ENCODE measurements at regions not wholly inside any gene's neighbourhood (a gene's known extent, or its start where the extent isn't known, plus 50 kb on each side); places are given as distances from the start of the nearest gene placed in this dataset.
"Not testable (repeated sequence)": the region's sequence is repeated elsewhere in the genome, so short reads cannot be mapped to it uniquely, and the experiment has no call there.

DNA sequence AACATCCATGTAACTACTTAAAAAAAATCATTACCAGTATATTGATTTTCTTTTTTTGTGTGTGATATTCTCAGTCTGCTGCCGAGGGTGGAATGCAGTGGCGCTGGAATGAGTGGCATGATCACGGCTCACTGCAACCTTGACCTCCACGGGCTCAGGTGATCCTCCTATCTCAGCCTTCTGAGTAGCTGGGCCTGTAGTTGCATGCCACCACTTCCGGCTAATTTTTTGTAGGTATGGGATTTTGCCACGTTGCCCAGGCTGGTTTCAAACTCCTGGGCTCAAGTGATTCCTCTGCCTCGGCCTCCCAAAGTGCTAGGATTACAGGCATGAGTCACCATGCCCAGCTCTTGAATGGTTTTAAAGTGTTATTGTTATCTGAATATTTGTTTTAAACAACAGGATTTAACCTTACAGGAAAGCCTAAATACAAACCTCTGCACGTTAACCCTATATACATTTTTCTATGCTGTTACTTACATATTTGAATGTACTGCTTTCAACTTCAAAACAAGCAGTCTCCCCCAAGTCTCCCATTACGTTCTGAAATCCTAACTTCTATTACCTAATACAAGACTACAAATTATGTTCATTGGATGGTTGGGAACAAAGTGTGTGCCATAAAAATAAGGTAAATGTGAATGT lies 61.7 kb downstream of the KPNA2 start:
- no peak for DNase-seq (ENCODE audit: low read depth in 2 of 2)

DNA sequence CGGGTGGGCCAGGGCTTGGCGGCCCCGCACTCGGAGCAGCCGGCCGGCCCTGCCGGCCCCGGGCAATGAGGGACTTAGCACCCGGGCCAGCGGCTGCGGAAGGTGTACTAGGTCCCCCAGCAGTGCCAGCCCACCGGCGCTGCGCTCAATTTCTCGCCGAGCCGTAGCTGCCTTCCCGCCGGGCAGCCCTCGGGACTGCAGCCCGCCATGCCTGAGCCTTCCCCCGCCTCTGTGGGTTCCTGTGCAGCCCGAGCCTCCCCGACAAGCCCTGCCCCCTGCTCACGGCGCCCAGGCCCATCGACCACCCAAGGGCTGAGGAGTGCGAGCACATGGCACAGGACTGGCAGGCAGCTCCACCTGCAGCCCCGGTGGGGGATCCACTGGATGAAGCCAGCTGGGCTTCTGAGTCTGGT lies 63.8 kb downstream of the KPNA2 start:
- DNase-seq (ENCODE audit: low read depth in 2 of 2), result not testable (repeated sequence)

DNA sequence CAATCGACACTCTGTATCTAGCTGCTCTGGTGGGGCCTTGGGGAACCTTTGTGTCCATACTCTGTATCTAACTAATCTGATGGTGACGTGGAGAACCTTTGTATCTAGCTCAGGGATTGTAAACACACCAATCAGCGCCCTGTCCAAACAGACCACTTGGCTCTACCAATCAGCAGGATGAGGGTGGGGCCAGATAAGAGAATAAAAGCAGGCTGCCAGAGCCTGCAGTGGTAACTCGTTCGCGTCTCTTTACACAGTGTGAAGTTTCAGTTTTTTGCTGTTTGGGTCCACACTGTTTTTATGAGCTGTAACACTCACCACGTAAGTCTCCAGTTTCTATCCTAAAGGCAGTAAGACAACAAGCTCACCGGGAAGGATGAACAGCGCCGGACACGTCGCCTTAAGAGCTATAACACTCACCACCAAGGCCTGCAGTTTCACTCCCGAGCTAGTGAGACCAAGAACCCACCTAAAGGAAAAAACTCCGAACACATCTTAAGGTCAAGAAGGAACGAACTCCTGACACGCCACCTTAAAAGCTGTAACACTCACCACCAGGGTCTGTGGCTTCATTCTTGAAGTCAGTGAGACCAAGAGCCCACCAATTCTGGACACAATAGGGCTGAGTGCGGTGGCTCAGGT lies 64.6 kb downstream of the KPNA2 start:
- no peak for DNase-seq (ENCODE audit: low read depth in 2 of 2)

DNA sequence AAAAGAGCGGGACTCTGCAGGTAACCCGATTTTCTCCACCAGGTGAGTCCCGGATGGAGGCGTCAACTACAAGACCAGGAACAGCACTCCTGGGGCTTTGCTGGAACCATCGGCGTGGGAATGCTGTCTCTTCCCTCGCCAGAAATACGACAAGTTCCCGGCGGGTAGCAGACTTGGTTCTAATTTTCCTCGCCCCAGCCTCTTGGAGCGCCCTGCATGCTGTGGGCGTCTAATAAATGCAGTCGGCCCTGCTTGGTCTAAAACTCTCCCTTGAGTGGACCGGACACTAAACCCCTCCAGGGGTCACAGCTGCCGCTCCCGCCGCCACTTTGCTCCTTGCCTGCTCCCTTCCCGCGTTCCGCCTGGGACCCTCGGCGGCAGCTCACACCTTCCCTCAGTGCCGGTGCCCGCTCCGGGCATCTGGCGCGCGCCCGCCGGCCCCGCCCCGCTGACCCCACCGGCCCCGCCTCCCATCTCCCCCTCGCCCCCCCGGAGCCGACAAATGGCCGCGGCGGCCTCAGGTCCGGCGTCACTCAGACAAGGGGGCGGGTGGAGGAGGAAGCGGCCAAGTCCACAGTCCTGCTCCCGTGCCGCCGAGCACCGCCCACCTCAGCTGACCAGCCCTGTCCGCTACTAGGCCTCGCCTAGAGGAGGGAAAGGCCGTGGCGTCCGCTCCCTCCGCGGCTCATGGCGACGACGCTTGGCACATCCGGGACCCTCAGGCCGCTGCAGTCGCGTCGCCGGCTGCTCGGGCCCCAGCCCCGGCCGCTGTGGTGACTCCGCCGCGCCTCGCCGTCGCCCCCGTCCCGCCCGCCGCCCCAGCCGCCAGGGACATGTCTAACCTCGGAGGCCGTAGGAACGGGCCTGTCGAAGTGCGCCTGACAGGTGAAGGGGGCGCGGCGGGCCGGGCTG lies 65.8 kb downstream of the KPNA2 start:
- peak; percentile 30 to 48 for DNase-seq (ENCODE audit: low read depth in 2 of 2)

DNA sequence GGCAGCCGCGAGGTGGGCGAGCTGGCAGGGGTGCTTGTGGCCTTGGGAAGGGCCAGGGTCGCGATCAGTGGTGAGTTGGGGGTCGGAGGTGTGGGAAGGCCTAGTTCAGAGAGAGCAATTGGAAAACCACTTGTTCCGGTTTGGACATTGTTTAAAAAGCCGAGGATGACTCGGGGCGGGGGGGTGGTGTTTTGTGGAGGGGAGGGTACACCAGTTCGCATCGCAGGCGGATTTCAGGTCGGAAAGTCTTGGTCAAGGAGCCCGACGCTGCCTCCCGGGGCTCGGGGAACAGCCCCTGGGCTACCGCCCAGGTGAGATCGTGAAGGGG lies 66.4 kb downstream of the KPNA2 start:
- DNase-seq (ENCODE audit: low read depth in 2 of 2), result no peak

DNA sequence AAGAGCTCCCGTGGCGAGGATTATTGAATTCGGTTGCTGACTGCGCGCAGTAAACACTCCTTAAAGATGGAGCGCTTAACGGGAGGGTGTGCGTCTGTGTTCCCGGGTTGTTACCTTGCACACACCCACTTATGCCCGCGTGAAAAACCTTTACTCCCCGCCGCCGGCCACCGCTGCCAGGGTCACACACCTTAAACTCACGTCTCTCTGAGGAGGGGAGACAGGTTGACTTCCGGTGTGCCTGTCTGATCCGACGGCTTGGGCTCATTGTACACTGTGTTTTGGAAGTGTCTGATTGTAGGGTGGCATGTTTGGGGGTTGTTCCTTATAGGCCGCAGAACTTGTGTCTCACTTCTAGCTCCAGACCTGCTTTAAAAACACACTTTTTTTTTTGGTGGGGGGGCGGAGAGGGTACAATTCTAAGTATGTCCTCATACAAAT lies 66.8 kb downstream of the KPNA2 start:
- DNase-seq (ENCODE audit: low read depth in 2 of 2), result no peak

DNA sequence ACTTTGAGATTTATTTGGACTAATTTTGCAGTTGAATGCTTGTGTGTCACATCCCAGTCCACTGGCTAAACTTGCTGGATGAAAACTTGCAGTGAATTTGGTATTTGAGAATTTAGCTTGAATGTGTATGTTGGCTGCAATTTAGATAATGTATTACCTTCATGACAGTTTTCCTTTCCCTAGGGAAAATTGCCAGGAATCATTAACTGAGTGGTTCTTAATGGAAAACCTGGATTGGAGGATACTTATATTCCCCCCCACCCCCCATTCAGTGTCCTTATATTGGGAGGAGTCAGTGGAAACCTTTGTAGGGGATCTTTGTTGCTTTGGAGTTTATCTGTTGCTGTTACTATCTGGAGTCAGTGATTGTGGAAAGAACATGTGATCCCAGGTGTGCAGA lies 67.6 kb downstream of the KPNA2 start:
- no peak for DNase-seq (ENCODE audit: low read depth in 2 of 2)

DNA sequence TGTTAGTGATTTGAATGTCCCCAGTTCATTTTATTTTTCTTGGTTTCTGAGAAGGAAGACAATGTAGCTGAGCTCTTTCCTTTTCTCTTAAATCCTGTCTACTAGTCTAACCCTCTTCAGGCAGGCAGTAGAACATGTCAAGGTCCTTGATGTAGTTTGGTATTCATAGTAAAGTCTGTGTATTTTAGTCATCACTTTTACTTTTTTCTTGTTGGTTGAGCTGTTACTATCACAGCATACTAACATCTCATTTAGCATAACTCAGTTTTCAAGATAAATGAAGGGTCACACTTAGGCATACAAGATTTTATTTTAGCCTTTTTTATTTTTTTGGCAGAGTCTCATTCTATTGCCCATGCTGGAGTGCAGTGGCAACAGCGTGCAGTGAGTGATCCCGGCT lies 70.5 kb downstream of the KPNA2 start:
- DNase-seq (ENCODE audit: low read depth in 2 of 2), result no peak

DNA sequence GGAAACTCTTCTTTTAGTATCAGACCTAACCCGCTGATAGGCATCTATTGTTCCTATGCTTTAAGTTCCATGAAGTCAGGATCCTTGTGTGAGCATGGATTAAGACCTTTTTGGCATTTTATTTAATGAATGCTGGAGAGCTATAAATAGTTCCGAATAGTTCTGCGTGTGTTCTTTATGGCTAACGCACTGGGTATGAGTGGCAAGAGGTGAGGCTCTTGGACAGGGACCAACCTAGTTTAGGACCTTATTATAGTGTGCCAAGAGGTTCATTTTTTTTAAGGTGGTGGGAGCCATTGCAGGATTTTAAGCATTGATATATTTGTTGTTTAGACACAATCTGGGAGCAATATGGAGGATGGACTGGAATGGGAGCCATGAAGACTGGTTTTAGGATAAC lies 71.8 kb downstream of the KPNA2 start:
- no peak for DNase-seq (ENCODE audit: low read depth in 2 of 2)

DNA sequence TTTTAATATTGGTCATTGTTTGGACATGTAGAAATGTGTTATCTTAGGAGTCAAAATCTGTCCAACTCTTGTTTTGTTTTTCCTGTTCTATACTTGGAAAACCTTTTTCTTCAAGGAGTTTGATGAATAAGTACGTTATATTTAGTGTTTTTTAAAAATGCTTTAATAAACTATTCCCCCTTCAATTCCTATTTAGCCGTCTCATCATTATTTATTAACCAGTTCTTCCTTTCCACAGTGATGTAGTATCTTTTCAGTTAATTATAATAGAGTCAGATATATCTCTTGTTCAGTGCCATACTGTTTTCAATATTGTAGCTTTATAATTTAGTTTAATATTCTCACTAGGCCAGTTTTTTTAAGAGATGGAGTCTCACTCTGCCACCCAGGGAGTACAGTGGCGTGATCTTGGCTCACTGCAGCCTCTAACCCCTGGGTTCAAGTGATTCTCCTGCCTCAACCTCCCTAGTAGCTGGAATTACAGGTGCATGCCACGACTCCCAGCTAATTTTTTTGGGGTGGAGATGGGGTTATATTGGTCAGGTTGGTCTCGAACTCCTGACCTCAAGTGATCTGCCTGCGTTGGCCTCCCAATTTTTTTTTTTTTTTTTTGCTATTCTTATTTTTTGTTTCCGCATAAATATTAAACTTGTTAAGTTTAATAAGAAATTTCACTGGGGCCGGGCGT lies 72.9 kb downstream of the KPNA2 start:
- DNase-seq (ENCODE audit: low read depth in 2 of 2), result no peak

DNA sequence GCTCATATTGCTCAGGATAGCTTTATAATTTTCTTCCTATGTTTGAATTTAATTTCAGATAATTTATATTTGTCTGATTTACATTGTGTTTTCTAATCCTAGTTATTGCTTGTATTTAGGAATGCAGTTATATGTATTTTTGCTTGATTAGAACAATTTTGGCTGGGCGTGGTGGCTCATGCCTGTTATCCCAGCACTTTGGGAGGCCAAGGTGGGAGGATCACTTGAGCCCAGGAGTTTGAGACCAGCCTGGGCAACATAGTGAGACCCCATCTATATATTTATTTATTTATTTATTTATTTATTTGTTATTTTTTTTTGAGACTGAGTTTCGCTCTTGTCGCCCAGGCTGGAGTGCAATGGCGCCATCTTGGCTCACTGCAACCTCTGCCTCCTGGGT lies 73.9 kb downstream of the KPNA2 start:
- DNase-seq (ENCODE audit: low read depth in 2 of 2), result not testable (repeated sequence)

DNA sequence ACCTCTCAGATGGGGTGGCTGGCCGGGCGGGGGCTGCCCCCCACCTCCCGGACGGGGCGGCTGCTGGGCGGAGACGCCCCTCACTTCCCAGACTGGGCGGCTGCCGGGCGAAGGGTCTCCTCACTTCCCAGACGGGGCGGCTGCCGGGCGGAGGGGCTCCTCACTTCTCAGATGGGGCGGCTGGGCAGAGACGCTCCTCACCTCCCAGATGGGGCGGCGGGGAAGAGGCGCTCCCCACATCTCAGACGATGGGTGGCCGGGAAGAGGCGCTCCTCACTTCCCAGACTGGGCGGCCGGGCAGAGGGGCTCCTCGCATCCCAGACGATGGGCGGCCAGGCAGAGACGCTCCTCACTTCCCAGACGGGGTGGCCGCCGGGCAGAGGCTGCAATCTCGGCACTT lies 80.7 kb downstream of the KPNA2 start:
- DNase-seq (ENCODE audit: low read depth in 2 of 2), result not testable (repeated sequence)

DNA sequence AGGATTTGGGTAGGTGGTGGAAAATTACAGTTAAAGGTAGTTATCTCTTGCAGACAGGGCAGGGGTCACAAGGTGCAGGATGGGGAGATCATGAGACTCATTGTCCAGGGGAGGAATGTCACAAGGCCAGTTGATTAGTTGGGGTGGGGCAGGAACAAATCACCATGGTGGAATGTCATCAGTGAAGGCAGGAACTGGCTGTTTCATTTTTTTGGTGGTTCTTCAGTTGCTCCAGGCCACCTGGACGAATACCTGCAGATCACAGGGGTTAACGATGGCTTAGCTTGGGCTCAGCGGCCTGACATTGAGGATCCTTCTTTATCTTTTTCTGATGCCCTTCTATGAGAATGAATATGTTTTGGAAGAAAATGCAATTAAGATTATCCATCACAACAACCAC lies 87.1 kb downstream of the KPNA2 start:
- DNase-seq (ENCODE audit: low read depth in 2 of 2), result no peak

DNA sequence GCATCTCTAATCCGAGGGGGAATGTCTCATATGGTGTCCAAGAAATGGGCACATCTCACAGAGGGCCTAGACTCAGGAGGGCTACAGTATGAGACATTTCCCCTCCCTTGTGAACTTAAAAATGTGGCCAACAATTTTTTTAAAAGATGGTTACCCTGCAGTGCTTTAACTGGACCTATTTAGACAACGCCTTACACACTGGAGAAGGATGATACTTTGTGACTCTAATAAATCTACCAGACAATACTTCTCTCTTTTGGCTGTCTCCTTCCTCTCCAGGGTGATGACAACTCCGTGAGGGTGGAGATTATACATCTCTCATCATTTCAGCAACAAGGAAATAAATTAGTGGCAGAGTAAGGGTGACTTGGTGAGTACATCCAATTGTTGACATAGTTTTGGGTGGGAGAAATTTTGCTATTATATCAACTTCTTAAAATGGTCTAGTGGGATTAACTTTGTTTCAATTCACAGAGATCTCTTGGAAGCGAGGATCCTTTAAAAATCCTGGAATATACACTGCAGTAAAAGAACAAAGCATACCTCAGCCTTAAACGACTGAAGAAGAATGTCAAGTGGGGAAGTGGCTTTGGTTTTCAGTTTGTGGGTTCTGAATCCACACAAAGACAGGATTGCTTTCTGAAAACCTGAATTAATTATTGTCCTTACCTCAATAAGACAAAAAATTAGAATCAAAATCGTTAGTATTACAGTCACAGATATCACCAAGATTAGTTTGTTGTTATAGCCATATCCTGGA lies 89.8 kb downstream of the KPNA2 start:
- no peak for DNase-seq (ENCODE audit: low read depth in 2 of 2)

DNA sequence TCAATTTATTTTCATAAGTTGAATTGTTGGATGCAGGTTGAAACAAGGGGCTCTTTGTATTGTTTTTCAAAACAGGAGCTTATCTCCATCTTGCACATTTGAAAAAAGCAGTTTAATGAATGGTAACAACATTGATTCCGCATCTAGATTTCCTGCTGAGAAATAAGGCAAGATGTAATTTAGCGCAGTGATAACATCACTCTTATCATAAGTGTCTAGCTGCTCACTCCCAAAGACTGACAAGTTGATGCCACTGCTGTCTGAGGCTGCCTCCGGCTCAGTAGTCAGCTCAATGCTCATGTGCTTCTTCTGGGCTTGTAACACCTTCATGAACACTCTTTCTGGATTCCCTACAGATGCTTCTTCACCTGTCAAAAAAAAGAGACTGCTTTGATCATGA lies 92.4 kb downstream of the KPNA2 start:
- DNase-seq (ENCODE audit: low read depth in 2 of 2), result no peak

DNA sequence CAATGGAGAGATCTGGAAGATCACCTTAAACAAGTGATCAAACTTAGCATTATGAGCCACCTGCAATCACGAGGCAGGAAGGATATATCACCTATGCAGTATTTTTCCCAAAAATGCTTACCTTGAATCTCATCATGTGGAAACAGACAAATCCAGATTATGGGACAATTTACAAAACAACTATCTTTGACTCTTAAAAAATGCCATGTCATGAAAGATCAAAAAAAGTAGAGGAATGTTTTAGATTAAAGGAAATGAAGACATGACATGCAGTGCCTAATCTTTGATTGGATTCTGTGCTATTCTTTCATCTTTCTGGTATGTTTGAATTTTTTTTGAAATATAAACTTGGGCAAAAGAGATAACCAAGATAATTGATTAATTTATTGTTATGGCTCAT lies 95.9 kb downstream of the KPNA2 start:
- no peak for DNase-seq (ENCODE audit: low read depth in 2 of 2)

DNA sequence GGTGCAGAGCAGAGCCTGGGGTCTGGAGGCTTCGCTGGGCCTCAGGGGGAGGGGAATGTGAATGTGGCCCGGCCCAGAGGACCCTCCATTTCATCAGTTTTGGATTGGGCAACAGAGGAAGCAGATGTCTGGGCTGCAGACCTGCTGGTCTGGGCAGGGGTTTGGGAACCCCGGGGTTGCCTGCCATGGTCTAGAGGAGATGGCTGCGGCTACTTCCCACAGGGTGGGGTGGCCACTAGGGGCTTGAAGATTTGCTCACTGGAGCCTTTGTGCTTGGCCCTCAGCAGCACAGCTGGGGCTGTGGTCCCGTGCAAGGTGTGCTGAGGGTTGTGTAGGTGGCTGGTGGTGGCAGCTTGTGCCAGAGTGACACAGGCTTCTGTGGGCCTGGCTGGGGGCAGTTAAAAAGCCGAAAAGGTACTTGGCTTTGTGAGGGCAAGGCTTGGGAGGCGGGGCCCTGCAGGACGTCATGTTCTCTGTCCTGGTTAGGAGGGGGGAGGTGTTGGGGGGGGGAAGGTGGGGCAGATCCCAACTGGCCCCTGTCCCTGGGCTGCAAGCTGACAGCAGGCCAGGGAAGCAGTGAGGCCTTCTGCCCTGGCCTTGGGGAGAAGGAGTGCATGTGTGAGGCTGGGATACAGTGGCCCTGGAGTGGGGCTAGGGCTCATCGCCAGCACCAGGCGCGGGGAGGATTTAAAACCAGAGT lies 98.0 kb downstream of the KPNA2 start:
- no peak for DNase-seq (ENCODE audit: low read depth in 2 of 2)

DNA sequence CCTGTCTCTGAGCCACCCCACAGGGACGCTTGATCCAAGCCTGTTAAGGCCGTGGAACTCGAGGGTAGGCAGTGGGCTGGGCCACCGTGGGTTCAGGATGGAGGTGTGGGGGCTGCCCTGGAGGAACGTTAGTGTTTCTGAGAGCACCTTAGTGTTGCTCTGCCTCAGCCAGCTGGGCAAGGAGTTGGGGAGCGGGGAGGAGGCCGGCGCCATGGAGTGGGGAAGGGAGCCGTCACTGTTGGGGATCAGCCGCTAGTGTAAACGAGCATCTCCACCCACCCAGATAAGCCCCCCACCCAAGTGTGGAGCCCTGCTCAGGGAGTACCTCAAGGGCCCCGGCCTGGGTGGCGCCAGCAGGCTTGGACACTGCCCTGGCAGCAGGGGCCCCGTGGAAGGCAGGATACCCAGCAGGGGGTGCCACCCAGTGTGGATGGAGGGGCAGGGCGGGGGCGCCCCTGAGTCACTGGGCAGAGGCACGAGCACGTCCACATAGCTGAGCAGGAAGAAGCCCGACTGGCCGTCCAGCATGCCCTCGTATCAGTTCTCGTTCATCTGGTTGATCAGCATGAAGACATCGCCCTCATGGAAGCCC lies 98.6 kb downstream of the KPNA2 start:
- no peak for DNase-seq (ENCODE audit: low read depth in 2 of 2)

DNA sequence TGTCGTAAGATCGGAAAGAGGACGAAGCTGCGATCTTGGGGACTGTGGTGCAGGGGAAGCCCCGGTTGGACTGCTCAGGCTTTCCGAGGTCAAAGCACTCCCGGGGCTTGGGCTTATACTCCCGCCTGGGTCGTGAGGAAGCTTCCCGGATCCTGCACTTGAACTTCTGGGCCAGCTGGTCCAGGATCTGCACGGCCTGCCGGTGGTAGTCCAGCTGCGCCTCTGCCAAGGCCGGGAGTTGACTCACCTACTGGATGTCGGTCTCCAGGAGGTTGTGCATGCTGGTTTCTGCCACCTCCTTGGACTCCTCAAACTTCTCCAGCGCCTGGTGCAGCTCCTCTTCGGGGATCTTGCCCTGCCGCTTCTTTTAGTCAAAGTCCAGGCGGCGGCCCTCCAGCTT lies 99.2 kb downstream of the KPNA2 start:
- DNase-seq (ENCODE audit: low read depth in 2 of 2), result no peak

DNA sequence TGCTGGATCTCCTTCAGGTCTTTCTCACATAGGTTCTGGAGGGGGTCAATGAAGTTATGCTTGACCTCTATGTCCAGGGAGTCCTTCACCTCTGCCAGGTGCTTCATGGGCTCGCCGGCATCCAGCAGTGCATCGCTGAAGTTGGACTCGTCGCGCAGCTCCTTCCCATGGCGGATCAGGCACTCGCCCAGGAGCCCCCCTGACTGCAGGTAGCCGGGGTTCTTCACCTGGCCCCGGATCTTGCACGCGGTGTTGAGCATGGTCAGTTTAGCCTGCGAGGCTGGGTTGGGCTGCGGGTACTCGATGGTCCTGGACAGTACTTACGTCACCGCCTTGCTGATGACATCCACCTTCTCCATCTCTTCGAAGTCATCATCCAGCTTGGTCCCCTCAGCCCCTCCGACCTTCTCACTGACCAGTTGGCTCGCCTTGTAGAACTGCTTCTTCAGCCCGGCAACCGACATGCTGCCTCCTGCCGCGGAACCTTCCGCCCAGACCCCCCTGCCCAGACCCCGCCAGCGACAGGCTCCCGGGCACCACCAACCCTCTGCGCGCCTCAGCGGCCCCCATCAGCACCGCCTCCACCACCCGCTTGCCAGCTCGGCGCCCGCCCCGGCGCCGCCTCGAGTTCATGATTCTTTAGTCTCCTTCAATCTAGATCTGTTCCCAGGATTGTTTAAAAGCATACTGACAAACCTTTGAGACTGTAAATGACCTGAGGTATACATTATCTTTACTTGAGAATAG lies 99.8 kb downstream of the KPNA2 start:
- DNase-seq (ENCODE audit: low read depth in 2 of 2), result no peak

Data from stimulated activated CD8-positive, alpha-beta memory T cell treated with anti-CD3 and anti-CD28 coated beads, Interleukin-15, amount 100 ng/mL, for 4 hours (primary cell).